Parathyroid adenoma (tissue), 2 donors: ENCODE measurements at regions not wholly inside any gene's neighbourhood (a gene's known extent, or its start where the extent isn't known, plus 50 kb on each side); places are given as distances from the start of the nearest gene placed in this dataset.

Experiments used
- H2AFZ ChIP-seq: fragments of 300-600 bp; sonication (generic); one replicate; pipeline ENCODE4 v1.7.0; 2017; ENCODE audit warnings: antibody characterized with exemption, mild to moderate bottlenecking
- H3K27ac ChIP-seq: fragments of 300-600 bp; sonication (generic); one replicate; pipeline ENCODE4 v1.7.0; 2017
- H3K27me3 ChIP-seq: fragments of 300-600 bp; sonication (generic); one replicate; pipeline ENCODE4 v1.7.0; 2017; ENCODE audit warnings: low read length; ENCODE audit not compliant: control insufficient read depth, insufficient read depth
- H3K36me3 ChIP-seq: fragments of 300-600 bp; sonication (generic); one replicate; pipeline ENCODE4 v1.7.0; 2017; ENCODE audit warnings: low read length; ENCODE audit not compliant: control insufficient read depth, insufficient read depth
- H3K4me1 ChIP-seq: fragments of 300-600 bp; sonication (generic); one replicate; pipeline ENCODE4 v1.7.0; 2017; ENCODE audit warnings: control low read depth
- H3K4me2 ChIP-seq: fragments of 300-600 bp; sonication (generic); one replicate; pipeline ENCODE4 v1.7.0; 2017; ENCODE audit warnings: low read length
- H3K4me3 ChIP-seq: fragments of 300-600 bp; sonication (generic); one replicate; pipeline ENCODE4 v1.7.0; 2017; ENCODE audit warnings: low read depth, low read length
- H3K79me2 ChIP-seq: fragments of 300-600 bp; sonication (generic); one replicate; pipeline ENCODE4 v1.7.0; 2017; ENCODE audit warnings: control low read depth
- H3K9ac ChIP-seq: fragments of 300-600 bp; sonication (generic); one replicate; pipeline ENCODE4 v1.7.0; 2017; ENCODE audit warnings: mild to moderate bottlenecking
- H3K9me3 ChIP-seq: fragments of 300-600 bp; sonication (generic); one replicate; pipeline ENCODE4 v1.7.0; 2017; ENCODE audit warnings: low read length; ENCODE audit not compliant: control insufficient read depth
- CTCF ChIP-seq: fragments of 300-600 bp; sonication (generic); IDR thresholded peaks from one replicate; pipeline ENCODE4 v1.7.0; 2017; ENCODE audit warnings: antibody characterized with exemption, mild to moderate bottlenecking
- donor health status: primary hyperparathyroidism.

GRCh38 chr20:24723186-24723585 lies 225.9 kb upstream of the CST7 start:
- no peak overlapping the region for H3K27ac ChIP-seq
- no peak for TF ChIP-seq CTCF
- no peaks in the 10 kb centered on the region for H3K9me3 ChIP-seq
- no peaks in the 10 kb centered on the region for H3K27me3 ChIP-seq
- H3K4me3 ChIP-seq = no peak overlapping the region
- H3K4me1 ChIP-seq = no peaks in the 10 kb centered on the region
- peak overlapping the region; percentile 0 for H2AFZ ChIP-seq
- H3K36me3 ChIP-seq = no peaks in the 10 kb centered on the region
- H3K79me2 ChIP-seq = no peaks in the 10 kb centered on the region
- H3K4me2 ChIP-seq = no peak overlapping the region
- H3K9ac ChIP-seq = no peak overlapping the region

- no peak overlapping the region for H3K27ac ChIP-seq
- H3K9me3 ChIP-seq = no peaks in the 10 kb centered on the region
- peak overlapping the region; percentile 0 for H2AFZ ChIP-seq
- no peaks in the 10 kb centered on the region for H3K27me3 ChIP-seq
- TF ChIP-seq CTCF = no peak
- H3K4me3 ChIP-seq = no peak overlapping the region
- no peaks in the 10 kb centered on the region for H3K79me2 ChIP-seq
- no peak overlapping the region for H3K9ac ChIP-seq
- no peaks in the 10 kb centered on the region for H3K36me3 ChIP-seq
- H3K4me2 ChIP-seq = no peak overlapping the region
- H3K4me1 ChIP-seq = no peaks in the 10 kb centered on the region
Observed at GRCh38 chr20:24723647-24724352, 225.3 kb upstream of the CST7 start.

- Histone ChIP-seq H3K9me3 (no peaks in the 10 kb centered on the region), H3K79me2 (no peaks in the 10 kb centered on the region), H2AFZ (no peak overlapping the region), H3K4me2 (no peak overlapping the region), H3K36me3 (no peaks in the 10 kb centered on the region), H3K27me3 (no peaks in the 10 kb centered on the region), H3K9ac (no peak overlapping the region), H3K4me1 (no peaks in the 10 kb centered on the region), H3K27ac (no peak overlapping the region), H3K4me3 (no peak overlapping the region)
- no peak for TF ChIP-seq CTCF
Observed at GRCh38 chr20:24724982-24725533, 224.0 kb upstream of the CST7 start.

- Histone ChIP-seq H3K79me2 (no peaks in the 10 kb centered on the region), H3K27me3 (no peaks in the 10 kb centered on the region), H3K36me3 (no peaks in the 10 kb centered on the region), H2AFZ (no peak overlapping the region), H3K9me3 (no peaks in the 10 kb centered on the region), H3K4me2 (no peak overlapping the region), H3K4me3 (no peak overlapping the region), H3K27ac (no peak overlapping the region), H3K9ac (no peak overlapping the region), H3K4me1 (no peaks in the 10 kb centered on the region)
- no peak for TF ChIP-seq CTCF
Observed at GRCh38 chr20:24727795-24728194, 221.3 kb upstream of the CST7 start.
